Prostate gland (tissue), 2 donors: ENCODE measurements at regions not wholly inside any gene's neighbourhood (a gene's known extent, or its start where the extent isn't known, plus 50 kb on each side); places are given as distances from the start of the nearest gene placed in this dataset.

Experiments used
- DNase-seq: peaks from one replicate; pipeline ENCODE4 v3.0.0-alpha.2; 2019; ENCODE audit warnings: low spot score
- H3K27ac ChIP-seq, 2 donors: fragments of 200-600 bp; sonication (generic); 2 replicates each; pipeline ENCODE4 v1.5.1; 2017 to 2019
- H3K27me3 ChIP-seq: fragments of 200-600 bp; sonication (generic); replicated peaks from 2 replicates; pipeline ENCODE4 v1.5.1; 2019; ENCODE audit not compliant: insufficient read depth
- H3K36me3 ChIP-seq, 2 donors: fragments of 200-600 bp; sonication (generic); 1 replicate in 1 of 2; 2 replicates in 1 of 2; pipeline versions ENCODE4 v1.5.1 to v1.8.1; 2017 to 2019
- H3K4me1 ChIP-seq: fragments of 200-600 bp; sonication (generic); replicated peaks from 2 replicates; pipeline ENCODE4 v1.5.1; 2019
- H3K4me3 ChIP-seq, 2 donors: fragments of 200-600 bp; sonication (generic); 2 replicates each; pipeline ENCODE4 v1.5.1; 2017 to 2019
- H3K9me3 ChIP-seq: fragments of 200-600 bp; sonication (generic); 2 replicates; pipeline ENCODE4 v1.5.1; 2017
- POLR2A ChIP-seq: fragments of 450-650 bp; IDR thresholded peaks from one replicate; pipeline ENCODE4 v1.6.1; 2016; ENCODE audit warnings: antibody characterized with exemption, mild to moderate bottlenecking
- POLR2AphosphoS5 ChIP-seq: sonication (generic); formaldehyde crosslinking; IDR thresholded peaks from one replicate; pipeline ENCODE4 v1.6.1; 2017; ENCODE audit warnings: antibody characterized with exemption
- WGBS: methylation state at CpG from one replicate; pipeline ENCODE4 v1.1.5; 2018; 5-methylcytosine and 5-hydroxymethylcytosine counted together
- intact Hi-C: fragments of 100-400 bp; cut with DNase I; formaldehyde crosslinking; loops from one replicate; pipeline ENCODE4 v1.14.2; 2022
- TF ChIP-seq, protein P1 (sequence below), 4 experiments: fragments of 200-600 bp in 2 of 4; fragments of 450-650 bp in 2 of 4; sonication (generic) in 2 of 4; IDR thresholded peaks; 1 replicate in 3 of 4; 2 replicates in 1 of 4; pipeline ENCODE4 v1.5.1; 2016 to 2019; ENCODE audit warnings: antibody characterized with exemption in 4 of 4, mild to moderate bottlenecking in 2 of 4, moderate library complexity in 2 of 4

GRCh38 chr22:46040471-46041465, 63.8 kb upstream of the WNT7B start:
- TF ChIP-seq POLR2AphosphoS5: no peak
- TF ChIP-seq, protein P1, sequence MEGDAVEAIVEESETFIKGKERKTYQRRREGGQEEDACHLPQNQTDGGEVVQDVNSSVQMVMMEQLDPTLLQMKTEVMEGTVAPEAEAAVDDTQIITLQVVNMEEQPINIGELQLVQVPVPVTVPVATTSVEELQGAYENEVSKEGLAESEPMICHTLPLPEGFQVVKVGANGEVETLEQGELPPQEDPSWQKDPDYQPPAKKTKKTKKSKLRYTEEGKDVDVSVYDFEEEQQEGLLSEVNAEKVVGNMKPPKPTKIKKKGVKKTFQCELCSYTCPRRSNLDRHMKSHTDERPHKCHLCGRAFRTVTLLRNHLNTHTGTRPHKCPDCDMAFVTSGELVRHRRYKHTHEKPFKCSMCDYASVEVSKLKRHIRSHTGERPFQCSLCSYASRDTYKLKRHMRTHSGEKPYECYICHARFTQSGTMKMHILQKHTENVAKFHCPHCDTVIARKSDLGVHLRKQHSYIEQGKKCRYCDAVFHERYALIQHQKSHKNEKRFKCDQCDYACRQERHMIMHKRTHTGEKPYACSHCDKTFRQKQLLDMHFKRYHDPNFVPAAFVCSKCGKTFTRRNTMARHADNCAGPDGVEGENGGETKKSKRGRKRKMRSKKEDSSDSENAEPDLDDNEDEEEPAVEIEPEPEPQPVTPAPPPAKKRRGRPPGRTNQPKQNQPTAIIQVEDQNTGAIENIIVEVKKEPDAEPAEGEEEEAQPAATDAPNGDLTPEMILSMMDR (IDR thresholded peaks at IDR 0.05): no peak
- no peak for TF ChIP-seq POLR2A
- Histone ChIP-seq H3K36me3 (no peaks in the 10 kb centered on the region), H3K27ac (peak overlapping the region; percentile 99 to 100), H3K27me3 (no peaks in the 10 kb centered on the region), H3K9me3 (no peaks in the 10 kb centered on the region), H3K4me3 (peak overlapping the region; percentile 2 to 18), H3K4me1 (peaks cover 6% of the 10 kb centered on the region)
- intact Hi-C loops: no loop called here
- WGBS: 46% methylated on average over 20 of the region's 20 CpGs
- no peak for DNase-seq

- TF ChIP-seq, protein P1 (IDR thresholded peaks at IDR 0.05): peak in 1 of 4 experiments; percentile 2
- TF ChIP-seq POLR2A: no peak
- peak overlapping the region; percentile 2 to 18 for H3K4me3 ChIP-seq
- DNase-seq: no peak
These were observed 64.7 kb upstream of the WNT7B start for GRCh38 chr22:46041642-46042041.

DNA sequence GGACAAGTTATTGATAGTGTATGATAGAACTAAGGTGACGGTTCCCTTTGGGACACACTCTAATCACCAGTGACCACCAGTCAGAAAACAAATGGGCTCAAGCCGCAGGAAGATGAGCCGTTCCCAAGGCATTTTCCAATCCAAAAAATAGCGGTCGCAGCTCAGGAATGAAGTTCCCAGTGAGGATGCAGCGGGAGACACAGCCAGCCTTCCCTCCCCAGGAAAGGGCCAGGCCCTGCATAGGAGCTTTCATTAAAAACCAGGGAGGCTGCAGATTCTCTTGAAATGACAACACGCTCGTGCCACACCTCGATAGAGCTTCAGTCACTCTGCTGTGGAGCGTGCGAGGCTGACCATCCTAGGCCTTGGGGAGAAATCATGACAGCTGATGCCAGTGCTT, 65.8 kb upstream of the WNT7B start:
- H3K4me3 ChIP-seq: peak overlapping the region; percentile 64 to 95
- intact Hi-C loops: no loop called here
- H3K36me3 ChIP-seq: no peaks in the 10 kb centered on the region
- 62% methylated on average over 11 of the region's 11 CpGs for WGBS
- no peaks in the 10 kb centered on the region for H3K9me3 ChIP-seq
- H3K4me1 ChIP-seq: peaks cover 12% of the 10 kb centered on the region
- TF ChIP-seq POLR2AphosphoS5 (no peak), POLR2A (no peak)
- TF ChIP-seq, protein P1 (IDR thresholded peaks at IDR 0.05): no peak
- no peak for DNase-seq
- H3K27ac ChIP-seq: peak overlapping the region; percentile 99 to 100
- no peaks in the 10 kb centered on the region for H3K27me3 ChIP-seq

More at GRCh38 chr22:46041642-46042041, 64.7 kb upstream of the WNT7B start:
- H3K4me1 ChIP-seq: peaks cover 6% of the 10 kb centered on the region
- peak overlapping the region; percentile 99 to 100 for H3K27ac ChIP-seq
- H3K36me3 ChIP-seq: no peaks in the 10 kb centered on the region
- H3K9me3 ChIP-seq: no peaks in the 10 kb centered on the region
- H3K27me3 ChIP-seq: no peaks in the 10 kb centered on the region
- 48% methylated on average over 9 of the region's 9 CpGs for WGBS
- intact Hi-C loops: no loop called here

DNA sequence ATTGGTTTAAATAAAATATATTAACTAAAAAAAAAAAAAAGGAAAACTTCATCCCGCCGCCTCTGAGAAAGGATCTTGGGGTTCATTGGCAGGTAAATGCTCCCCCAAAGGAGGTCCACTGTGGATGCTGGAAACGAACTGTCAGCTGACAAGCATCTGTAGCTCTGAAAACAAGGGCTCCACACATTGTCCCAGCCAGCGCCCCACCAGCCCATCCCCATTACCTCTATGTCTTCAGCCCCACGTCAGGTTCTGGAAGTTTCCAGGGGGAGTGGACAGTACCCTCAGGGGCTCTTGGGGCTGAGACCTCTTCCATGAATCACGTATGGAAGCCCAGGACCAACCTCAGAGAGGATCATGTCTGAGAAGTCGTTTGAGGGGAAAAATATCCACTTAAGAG, 66.4 kb upstream of the WNT7B start:
- Histone ChIP-seq H3K27ac (peak overlapping the region; percentile 99 to 100), H3K9me3 (no peaks in the 10 kb centered on the region), H3K4me1 (peaks cover 14% of the 10 kb centered on the region), H3K27me3 (no peaks in the 10 kb centered on the region), H3K4me3 (peak overlapping the region; percentile 64 to 95), H3K36me3 (no peaks in the 10 kb centered on the region)
- 44% methylated on average over 7 of the region's 7 CpGs for WGBS
- TF ChIP-seq POLR2AphosphoS5 (no peak), POLR2A (no peak)
- TF ChIP-seq, protein P1 (IDR thresholded peaks at IDR 0.05): no peak
- no peak for DNase-seq
- intact Hi-C loops: no loop called here
